ENCODE measurements at regions not wholly inside any gene's neighbourhood (a gene's known extent, or its start where the extent isn't known, plus 50 kb on each side); places are given as distances from the start of the nearest gene placed in this dataset.

GRCh38 chr14:97413966-97414717 is 617.0 kb downstream of the VRK1 start:
- TF ChIP-seq, protein P1, sequence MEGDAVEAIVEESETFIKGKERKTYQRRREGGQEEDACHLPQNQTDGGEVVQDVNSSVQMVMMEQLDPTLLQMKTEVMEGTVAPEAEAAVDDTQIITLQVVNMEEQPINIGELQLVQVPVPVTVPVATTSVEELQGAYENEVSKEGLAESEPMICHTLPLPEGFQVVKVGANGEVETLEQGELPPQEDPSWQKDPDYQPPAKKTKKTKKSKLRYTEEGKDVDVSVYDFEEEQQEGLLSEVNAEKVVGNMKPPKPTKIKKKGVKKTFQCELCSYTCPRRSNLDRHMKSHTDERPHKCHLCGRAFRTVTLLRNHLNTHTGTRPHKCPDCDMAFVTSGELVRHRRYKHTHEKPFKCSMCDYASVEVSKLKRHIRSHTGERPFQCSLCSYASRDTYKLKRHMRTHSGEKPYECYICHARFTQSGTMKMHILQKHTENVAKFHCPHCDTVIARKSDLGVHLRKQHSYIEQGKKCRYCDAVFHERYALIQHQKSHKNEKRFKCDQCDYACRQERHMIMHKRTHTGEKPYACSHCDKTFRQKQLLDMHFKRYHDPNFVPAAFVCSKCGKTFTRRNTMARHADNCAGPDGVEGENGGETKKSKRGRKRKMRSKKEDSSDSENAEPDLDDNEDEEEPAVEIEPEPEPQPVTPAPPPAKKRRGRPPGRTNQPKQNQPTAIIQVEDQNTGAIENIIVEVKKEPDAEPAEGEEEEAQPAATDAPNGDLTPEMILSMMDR (IDR thresholded peaks at IDR 0.05) = no peak
- no peak for TF ChIP-seq POLR2A (IDR thresholded peaks at IDR 0.05)
